Liver (tissue), 8 donors: ENCODE measurements at regions not wholly inside any gene's neighbourhood (a gene's known extent, or its start where the extent isn't known, plus 50 kb on each side); places are given as distances from the start of the nearest gene placed in this dataset.

Experiments used
- DNase-seq: peaks from one replicate; pipeline ENCODE4 v3.0.0-alpha.2; 2017; ENCODE audit warnings: low spot score
- H3K27ac ChIP-seq, 2 donors: one replicate each; pipeline ENCODE4 v1.7.0; 2013; ENCODE audit warnings: inconsistent platforms in 2 of 2, low read length in 2 of 2, control low read depth in 1 of 2, low read depth in 1 of 2, mild to moderate bottlenecking in 1 of 2
- H3K27me3 ChIP-seq, 4 donors: one replicate each; pipeline versions ENCODE4 v1.6.1 to v1.7.0; 2013; ENCODE audit warnings: low read length in 3 of 4, inconsistent platforms in 1 of 4, mild to moderate bottlenecking in 1 of 4, moderate library complexity in 1 of 4; ENCODE audit not compliant: control insufficient read depth in 4 of 4, insufficient read depth in 4 of 4
- H3K36me3 ChIP-seq, 4 donors: one replicate each; pipeline versions ENCODE4 v1.6.1 to v1.7.0; 2013; ENCODE audit warnings: low read length in 3 of 4, mild to moderate bottlenecking in 3 of 4, low read depth in 1 of 4, moderate library complexity in 1 of 4; ENCODE audit not compliant: control insufficient read depth in 4 of 4, insufficient read depth in 3 of 4
- H3K4me1 ChIP-seq, 4 donors: one replicate each; pipeline versions ENCODE4 v1.6.1 to v1.7.0; 2013; ENCODE audit warnings: low read length in 3 of 4, mild to moderate bottlenecking in 3 of 4, moderate library complexity in 1 of 4; ENCODE audit not compliant: control insufficient read depth in 4 of 4, insufficient read depth in 4 of 4
- H3K4me3 ChIP-seq, 3 donors: one replicate each; pipeline versions ENCODE4 v1.6.1 to v1.7.0; 2013; ENCODE audit warnings: low read length in 3 of 3, control low read depth in 1 of 3, low read depth in 1 of 3, mild to moderate bottlenecking in 1 of 3
- H3K9ac ChIP-seq, 2 donors: one replicate each; pipeline ENCODE4 v1.7.0; 2013; ENCODE audit warnings: low read length in 2 of 2, mild to moderate bottlenecking in 2 of 2, moderate library complexity in 2 of 2, control low read depth in 1 of 2, low read depth in 1 of 2
- H3K9me3 ChIP-seq, 4 donors: one replicate each; pipeline versions ENCODE4 v1.6.1 to v1.7.0; 2013; ENCODE audit warnings: low read length in 3 of 4; ENCODE audit not compliant: control insufficient read depth in 4 of 4
- ATF3 ChIP-seq: IDR thresholded peaks from 2 replicates; pipeline ENCODE4 v1.6.1; 2016; ENCODE audit warnings: antibody characterized with exemption
- CTCF ChIP-seq: fragments of 150-350 bp; IDR thresholded peaks from 2 replicates; pipeline ENCODE4 v1.5.1; 2017; ENCODE audit warnings: improper control_type of control experiment, low read depth, low read length; ENCODE audit not compliant: missing input control
- EGR1 ChIP-seq, 2 donors: IDR thresholded peaks; 2 replicates each; pipeline ENCODE4 v1.6.1; 2016 to 2018; ENCODE audit warnings: antibody characterized with exemption in 2 of 2, low read depth in 2 of 2
- FOXA1 ChIP-seq: IDR thresholded peaks from 2 replicates; pipeline ENCODE4 v1.6.1; 2016; ENCODE audit warnings: antibody characterized with exemption
- FOXA2 ChIP-seq: IDR thresholded peaks from 2 replicates; pipeline ENCODE4 v1.6.1; 2016; ENCODE audit warnings: antibody characterized with exemption
- GABPA ChIP-seq, 2 donors: IDR thresholded peaks in 1 of 2; conservative IDR thresholded peaks in 1 of 2; 2 replicates each; pipeline ENCODE4 v1.6.1; 2016; ENCODE audit warnings: antibody characterized with exemption in 2 of 2, mild to moderate bottlenecking in 1 of 2, moderate library complexity in 1 of 2
- HNF4A ChIP-seq, 2 donors: conservative IDR thresholded peaks; 2 replicates each; pipeline ENCODE4 v1.6.1; 2016; ENCODE audit warnings: antibody characterized with exemption in 2 of 2, mild to moderate bottlenecking in 2 of 2
- HNF4G ChIP-seq: IDR thresholded peaks from 2 replicates; pipeline ENCODE4 v1.6.1; 2016; ENCODE audit warnings: antibody characterized with exemption
- JUND ChIP-seq, 2 donors: IDR thresholded peaks; 2 replicates each; pipeline ENCODE4 v1.6.1; 2016; ENCODE audit warnings: antibody characterized with exemption in 2 of 2
- MAX ChIP-seq: IDR thresholded peaks from 2 replicates; pipeline ENCODE4 v1.6.1; 2016; ENCODE audit warnings: antibody characterized with exemption
- NR2F2 ChIP-seq: IDR thresholded peaks from 2 replicates; pipeline ENCODE4 v1.6.1; 2016; ENCODE audit warnings: antibody characterized with exemption
- RAD21 ChIP-seq, 2 donors: IDR thresholded peaks; 2 replicates each; pipeline ENCODE4 v1.6.1; 2016; ENCODE audit warnings: antibody characterized with exemption in 2 of 2, mild to moderate bottlenecking in 2 of 2
- REST ChIP-seq: IDR thresholded peaks from 2 replicates; pipeline ENCODE4 v1.6.1; 2016; ENCODE audit warnings: antibody characterized with exemption, mild to moderate bottlenecking
- RXRA ChIP-seq, 2 donors: IDR thresholded peaks; 2 replicates each; pipeline ENCODE4 v1.6.1; 2017 to 2018; ENCODE audit warnings: antibody characterized with exemption in 2 of 2, mild to moderate bottlenecking in 1 of 2
- SP1 ChIP-seq: IDR thresholded peaks from 2 replicates; pipeline ENCODE4 v1.6.1; 2018; ENCODE audit warnings: antibody characterized with exemption, mild to moderate bottlenecking
- TAF1 ChIP-seq: conservative IDR thresholded peaks from 2 replicates; pipeline ENCODE4 v1.6.1; 2016; ENCODE audit warnings: antibody characterized with exemption, mild to moderate bottlenecking
- YY1 ChIP-seq: IDR thresholded peaks from 2 replicates; pipeline ENCODE4 v1.6.1; 2016; ENCODE audit warnings: antibody characterized with exemption, mild to moderate bottlenecking
- ZBTB33 ChIP-seq: IDR thresholded peaks from 2 replicates; pipeline ENCODE4 v1.6.1; 2016; ENCODE audit warnings: antibody characterized with exemption
- WGBS: extraction: QIAGEN DNeasy Blood & Tissue Kit; methylation state at CpG from one replicate; pipeline ENCODE4 v1.1.7; 2013; 5-methylcytosine and 5-hydroxymethylcytosine counted together
- donor health status: healthy.
- donor health status: healthy.
- donor health status: healthy.
- donor health status: healthy.
- donor health status: healthy.

- no peak overlapping the region for H3K4me3 ChIP-seq
- no peak for TF ChIP-seq ATF3
- no peak for TF ChIP-seq EGR1 (IDR thresholded peaks at IDR 0.05; ENCODE audit: low read depth in 2 of 2)
- no peak for TF ChIP-seq GABPA (IDR thresholded peaks at IDR 0.05 in 1 of 2, conservative IDR thresholded peaks at IDR 0.05 in 1 of 2)
- TF ChIP-seq SP1 = no peak
- TF ChIP-seq REST = no peak
- TF ChIP-seq HNF4G = no peak
- no peak for TF ChIP-seq HNF4A (conservative IDR thresholded peaks at IDR 0.05)
- TF ChIP-seq TAF1 = no peak
- TF ChIP-seq YY1 = no peak
- TF ChIP-seq FOXA2 = no peak
- TF ChIP-seq RXRA (IDR thresholded peaks at IDR 0.05) = no peak
- no peaks in the 10 kb centered on the region for H3K9me3 ChIP-seq
- DNase-seq = no peak
- 84% methylated on average over 10 of the region's 10 CpGs for WGBS
- no peak overlapping the region for H3K27ac ChIP-seq
- no peaks in the 10 kb centered on the region for H3K4me1 ChIP-seq
- no peak overlapping the region for H3K9ac ChIP-seq
- no peaks in the 10 kb centered on the region for H3K36me3 ChIP-seq
- no peaks in the 10 kb centered on the region for H3K27me3 ChIP-seq
Measured at GRCh38 chr13:111521030-111521429, 200.6 kb downstream of the TEX29 start.

GRCh38 chr13:111521691-111522229 lies 201.3 kb downstream of the TEX29 start:
- no peaks in the 10 kb centered on the region for H3K9me3 ChIP-seq
- DNase-seq = no peak
- WGBS = 71% methylated on average over 12 of the region's 12 CpGs
- no peak overlapping the region for H3K4me3 ChIP-seq
- no peaks in the 10 kb centered on the region for H3K36me3 ChIP-seq
- H3K27me3 ChIP-seq = no peaks in the 10 kb centered on the region
- H3K4me1 ChIP-seq = no peaks in the 10 kb centered on the region
- TF ChIP-seq RXRA (IDR thresholded peaks at IDR 0.05) = no peak
- no peak for TF ChIP-seq ATF3
- no peak for TF ChIP-seq NR2F2
- TF ChIP-seq CTCF = no peak
- TF ChIP-seq MAX = no peak
- no peak for TF ChIP-seq EGR1 (IDR thresholded peaks at IDR 0.05; ENCODE audit: low read depth in 2 of 2)
- TF ChIP-seq YY1 = no peak
- TF ChIP-seq SP1 = no peak
- no peak for TF ChIP-seq GABPA (IDR thresholded peaks at IDR 0.05 in 1 of 2, conservative IDR thresholded peaks at IDR 0.05 in 1 of 2)
- no peak for TF ChIP-seq REST
- TF ChIP-seq FOXA2 = no peak
- TF ChIP-seq FOXA1 = no peak
- TF ChIP-seq HNF4G = no peak
- TF ChIP-seq TAF1 = no peak
- TF ChIP-seq ZBTB33 = no peak
- TF ChIP-seq JUND (IDR thresholded peaks at IDR 0.05) = no peak
- TF ChIP-seq HNF4A (conservative IDR thresholded peaks at IDR 0.05) = no peak
- TF ChIP-seq RAD21 (IDR thresholded peaks at IDR 0.05) = no peak
- H3K9ac ChIP-seq = no peak overlapping the region
- H3K27ac ChIP-seq = no peak overlapping the region
